Type B pancreatic cell (in vitro differentiated cells): ENCODE measurements at regions not wholly inside any gene's neighbourhood (a gene's known extent, or its start where the extent isn't known, plus 50 kb on each side); places are given as distances from the start of the nearest gene placed in this dataset.
"Not testable (repeated sequence)": the region's sequence is repeated elsewhere in the genome, so short reads cannot be mapped to it uniquely, and the experiment has no call there.

Source experiments
- DNase-seq: peaks from one replicate; pipeline ENCODE4 v3.0.0; 2021; ENCODE audit warnings: mixed read lengths; ENCODE audit not compliant: unreplicated experiment; ENCODE audit errors: extremely low spot score
- H3K27ac Mint-ChIP-seq: 2 replicates; pipeline ENCODE4 v1.8.0; 2021; ENCODE audit warnings: mild to moderate bottlenecking, mixed read lengths
- H3K27me3 Mint-ChIP-seq: 2 replicates; pipeline ENCODE4 v1.8.0; 2021; ENCODE audit warnings: mixed read lengths
- H3K36me3 Mint-ChIP-seq: 2 replicates; pipeline ENCODE4 v1.8.0; 2021; ENCODE audit warnings: mixed read lengths
- H3K4me1 Mint-ChIP-seq: one replicate; pipeline ENCODE4 v1.8.0; 2021; ENCODE audit warnings: mixed read lengths; ENCODE audit not compliant: unreplicated experiment
- H3K4me3 Mint-ChIP-seq: 2 replicates; pipeline ENCODE4 v1.8.0; 2021; ENCODE audit warnings: mild to moderate bottlenecking, mixed read lengths
- H3K9me3 Mint-ChIP-seq: 2 replicates; pipeline ENCODE4 v1.8.0; 2021; ENCODE audit warnings: mixed read lengths
- CTCF ChIP-seq: fragments of 200-600 bp; sonication (generic); conservative IDR thresholded peaks from 2 replicates; pipeline ENCODE4 v1.5.0; 2021; ENCODE audit warnings: antibody characterized with exemption, mild to moderate bottlenecking

- no peak for TF ChIP-seq CTCF
- H3K9me3 Mint-ChIP-seq = no peaks in the 10 kb centered on the region
- H3K27me3 Mint-ChIP-seq = no peaks in the 10 kb centered on the region
- H3K4me3 Mint-ChIP-seq = no peak overlapping the region
- no peaks in the 10 kb centered on the region for H3K36me3 Mint-ChIP-seq
- DNase-seq = no peak
- no peak overlapping the region for H3K27ac Mint-ChIP-seq
- no peaks in the 10 kb centered on the region for H3K4me1 Mint-ChIP-seq
Observed at GRCh38 chr11:29231586-29231985, 785.2 kb downstream of the KCNA4 start.

- TF ChIP-seq CTCF = no peak
- Mint-ChIP-seq H3K27me3 (no peaks in the 10 kb centered on the region), H3K27ac (no peak overlapping the region), H3K36me3 (no peaks in the 10 kb centered on the region), H3K9me3 (no peaks in the 10 kb centered on the region), H3K4me1 (no peaks in the 10 kb centered on the region), H3K4me3 (no peak overlapping the region)
- DNase-seq = no peak
Observed at GRCh38 chr11:29227811-29228210, 789.0 kb downstream of the KCNA4 start.

- H3K27ac Mint-ChIP-seq = no peak overlapping the region
- H3K4me1 Mint-ChIP-seq = no peaks in the 10 kb centered on the region
- no peak for DNase-seq
- H3K4me3 Mint-ChIP-seq = no peak overlapping the region
- no peaks in the 10 kb centered on the region for H3K27me3 Mint-ChIP-seq
- H3K36me3 Mint-ChIP-seq = no peaks in the 10 kb centered on the region
- TF ChIP-seq CTCF = no peak
- peaks cover 8% of the 10 kb centered on the region for H3K9me3 Mint-ChIP-seq
Observed at GRCh38 chr11:29224739-29225384, 792.0 kb downstream of the KCNA4 start.

GRCh38 chr11:29219531-29219930 lies 797.3 kb downstream of the KCNA4 start:
- H3K4me3 Mint-ChIP-seq, H3K9me3 Mint-ChIP-seq, DNase-seq, H3K27ac Mint-ChIP-seq, H3K4me1 Mint-ChIP-seq, H3K27me3 Mint-ChIP-seq, H3K36me3 Mint-ChIP-seq: not testable (repeated sequence)

- Mint-ChIP-seq H3K36me3 (no peaks in the 10 kb centered on the region), H3K27me3 (no peaks in the 10 kb centered on the region), H3K4me3 (no peak overlapping the region), H3K4me1 (no peaks in the 10 kb centered on the region), H3K27ac (no peak overlapping the region), H3K9me3 (peaks cover 8% of the 10 kb centered on the region)
- DNase-seq = no peak
- TF ChIP-seq CTCF = no peak
Observed at GRCh38 chr11:29217901-29218300, 798.9 kb downstream of the KCNA4 start.

GRCh38 chr11:29214833-29215232 lies 802.0 kb downstream of the KCNA4 start:
- Mint-ChIP-seq H3K27me3 (no peaks in the 10 kb centered on the region), H3K9me3 (no peaks in the 10 kb centered on the region), H3K36me3 (no peaks in the 10 kb centered on the region)

More at GRCh38 chr11:29214833-29215232, 802.0 kb downstream of the KCNA4 start:
- no peak overlapping the region for H3K4me3 Mint-ChIP-seq
- H3K4me1 Mint-ChIP-seq = no peaks in the 10 kb centered on the region
- DNase-seq = no peak
- H3K27ac Mint-ChIP-seq = no peak overlapping the region
- TF ChIP-seq CTCF = no peak
